NT2/D1 (cell line): ENCODE measurements at regions not wholly inside any gene's neighbourhood (a gene's known extent, or its start where the extent isn't known, plus 50 kb on each side); places are given as distances from the start of the nearest gene placed in this dataset.

Experiments
- YY1 ChIP-seq: IDR thresholded peaks from 2 replicates; pipeline ENCODE4 v1.6.1; 2011; ENCODE audit not compliant: insufficient read length, insufficient read depth
- ZNF274 ChIP-seq: IDR thresholded peaks from 2 replicates; pipeline ENCODE4 v1.6.1; 2011; ENCODE audit warnings: mild to moderate bottlenecking, low read depth, low read length

- no peak for TF ChIP-seq ZNF274
- no peak for TF ChIP-seq YY1
These were observed 114.9 kb upstream of the PRLR start for GRCh38 chr5:35345222-35345621.
